ENCODE measurements at regions not wholly inside any gene's neighbourhood (a gene's known extent, or its start where the extent isn't known, plus 50 kb on each side); places are given as distances from the start of the nearest gene placed in this dataset.

- no peak for DNase-seq
Observed at GRCh38 chr7:45974540-45975360, 53.7 kb upstream of the IGFBP3 start.

- DNase-seq, result no peak
Observed at GRCh38 chr7:45973725-45974532, 52.9 kb upstream of the IGFBP3 start.

- no peak for DNase-seq
Observed at GRCh38 chr7:45972629-45973312, 51.7 kb upstream of the IGFBP3 start.

GRCh38 chr7:45971661-45972175, 50.6 kb upstream of the IGFBP3 start:
- DNase-seq, result no peak

GRCh38 chr7:45971171-45971570, 50.1 kb upstream of the IGFBP3 start:
- no peak for DNase-seq

Data from NCI-H1105 treated with DMSO at 0.1 percent for 48 hours (cell line).